ENCODE measurements at regions not wholly inside any gene's neighbourhood (a gene's known extent, or its start where the extent isn't known, plus 50 kb on each side); places are given as distances from the start of the nearest gene placed in this dataset.
A peak's percentile ranks its signal among the peaks of the same experiment; 100 is the strongest.

DNA sequence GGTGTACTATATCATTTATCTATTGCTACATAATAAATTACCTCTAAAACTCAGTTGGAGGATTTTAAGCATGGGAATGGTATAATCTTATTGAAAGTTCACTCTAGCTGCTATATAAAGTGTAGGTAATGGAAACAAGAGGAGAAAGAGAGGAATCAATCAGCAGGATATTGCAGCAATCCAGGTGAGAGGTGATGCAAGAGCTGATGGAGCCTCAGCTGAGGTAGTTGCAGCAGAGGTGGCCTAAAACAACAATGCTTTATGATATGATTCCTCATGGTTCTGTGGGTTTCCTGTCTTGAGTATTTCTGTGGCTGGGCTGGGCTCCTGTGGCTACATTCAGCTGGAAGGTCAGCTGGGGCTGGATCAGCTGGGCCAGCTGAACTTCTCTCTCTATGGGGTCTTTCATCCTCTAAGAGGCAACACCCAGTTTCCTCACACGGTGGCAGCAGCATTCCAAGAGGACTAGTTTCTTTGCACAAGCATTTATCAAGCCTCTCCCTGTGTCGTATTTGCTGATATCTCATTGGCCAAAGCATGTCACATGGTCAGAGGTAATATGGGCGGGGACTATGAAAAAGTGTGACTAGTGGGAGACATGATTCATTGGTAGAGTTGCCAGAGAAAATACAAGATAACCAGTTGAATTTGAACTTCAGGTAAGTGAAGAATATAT, 135.4 kb upstream of the LARGE1 start:
- peak; percentile 1 for DNase-seq

DNA sequence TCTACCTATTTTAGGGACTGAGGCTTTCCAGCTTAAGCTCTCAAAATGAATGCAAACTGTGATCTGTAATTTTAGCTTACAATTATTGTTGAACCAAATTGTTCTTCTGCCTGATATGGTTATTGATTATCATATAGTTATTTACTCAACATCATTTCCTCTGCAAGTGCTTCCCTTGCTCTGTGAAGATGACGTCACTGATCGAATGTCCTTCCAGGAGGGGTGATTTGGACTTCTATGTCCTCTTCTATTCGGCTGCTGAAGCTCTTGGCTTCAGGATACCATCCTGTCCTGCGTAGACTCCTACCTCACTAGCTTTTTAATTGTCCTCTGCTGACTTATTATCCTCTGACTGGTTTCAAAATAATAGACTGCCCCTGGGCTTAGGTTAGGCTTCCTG, 137.4 kb upstream of the LARGE1 start:
- no peak for DNase-seq

DNA sequence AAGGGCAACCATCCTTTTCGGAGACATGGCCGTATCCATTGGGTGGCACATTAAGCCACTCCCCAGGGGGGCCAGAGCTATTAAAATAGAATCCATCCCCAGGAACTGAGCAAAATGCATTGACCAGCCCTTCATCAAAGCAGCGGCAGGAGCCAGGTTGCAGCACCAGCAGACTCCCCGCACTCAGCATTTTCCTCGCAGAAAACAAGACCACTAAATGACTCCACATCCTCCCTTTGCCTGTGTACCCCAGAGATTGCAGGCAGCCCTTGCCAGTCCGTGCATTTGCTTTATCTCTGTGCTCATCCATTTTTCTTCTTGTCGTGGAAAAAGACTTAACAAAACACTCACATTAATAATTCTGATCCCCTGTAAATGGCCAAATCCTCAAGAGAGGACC, 144.4 kb upstream of the LARGE1 start:
- DNase-seq = no peak

DNA sequence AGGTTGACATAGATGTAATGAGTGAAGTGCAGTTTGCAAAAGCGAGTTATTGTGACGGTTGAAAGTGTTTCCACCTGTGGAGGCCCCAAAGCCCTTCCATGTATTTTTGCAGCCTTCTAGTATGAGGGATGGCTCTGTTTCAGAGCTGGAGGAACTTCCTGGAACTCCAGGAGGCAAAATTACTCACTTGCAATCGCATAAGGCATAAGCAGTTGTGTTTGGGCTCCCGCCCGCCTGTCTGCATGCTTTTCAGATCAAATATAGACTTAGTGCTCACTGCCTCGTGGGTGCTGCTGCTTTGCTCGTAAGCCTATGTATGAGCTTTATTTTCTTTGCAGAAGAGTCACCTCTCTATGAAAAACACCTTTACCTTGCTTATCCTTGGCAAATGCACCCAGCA, 146.8 kb upstream of the LARGE1 start:
- no peak for DNase-seq

DNA sequence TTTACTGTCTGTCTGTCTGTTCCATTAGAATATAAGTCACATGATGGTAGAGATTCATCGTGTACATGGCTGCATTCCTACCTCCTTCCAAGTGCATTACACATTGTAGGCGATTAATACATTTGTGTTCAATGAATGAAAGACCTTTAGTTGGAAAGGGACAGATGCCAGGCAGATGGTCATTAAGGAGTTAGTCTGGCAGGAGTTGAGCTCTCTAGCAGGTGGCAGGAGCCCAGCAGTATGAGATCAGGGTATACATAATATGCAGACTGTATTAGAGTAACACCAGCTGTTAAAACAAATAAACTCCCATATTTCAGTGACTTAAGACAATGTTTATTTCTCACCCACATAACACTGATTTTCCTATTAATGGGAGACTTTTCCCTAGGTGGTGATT, 147.7 kb upstream of the LARGE1 start:
- DNase-seq = no peak

DNA sequence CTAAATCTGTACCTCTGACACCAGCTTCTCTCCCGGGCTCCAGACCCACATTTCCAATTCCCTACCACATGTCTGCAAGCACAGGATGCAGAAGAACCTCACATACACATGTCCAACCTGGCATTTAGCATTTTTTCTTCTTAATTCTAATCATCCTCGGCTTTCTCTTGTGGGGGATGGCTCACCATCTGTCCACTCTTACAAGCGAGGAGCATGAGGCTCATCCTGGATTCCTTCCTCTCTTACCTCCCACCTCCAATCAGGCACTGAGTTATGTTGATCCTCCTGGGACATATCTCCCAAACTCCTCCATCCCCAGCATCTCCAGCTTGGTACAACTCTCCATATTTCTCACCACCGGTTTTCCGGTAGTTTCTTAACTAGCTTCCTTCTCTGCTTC, 149.8 kb upstream of the LARGE1 start:
- DNase-seq = no peak

DNA sequence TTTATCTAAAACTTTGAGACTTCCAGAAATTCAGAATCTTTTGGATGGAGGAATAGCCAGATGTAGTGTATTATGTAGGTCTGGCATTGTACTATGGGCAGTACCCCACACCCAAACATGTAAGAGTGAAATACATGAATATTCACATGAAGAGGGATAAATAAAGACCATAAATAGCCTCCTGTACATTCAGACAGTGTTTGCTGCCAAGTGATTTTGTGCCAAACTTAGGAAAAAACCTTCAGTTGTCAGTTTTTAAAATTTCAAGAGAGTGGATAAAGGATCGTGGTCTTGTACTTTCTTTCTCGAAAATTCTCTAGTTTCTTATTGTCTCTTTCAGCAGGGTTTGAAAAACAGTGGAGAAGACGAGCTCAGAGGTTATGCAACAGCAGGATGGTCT, 150.3 kb upstream of the LARGE1 start:
- DNase-seq = no peak

DNA sequence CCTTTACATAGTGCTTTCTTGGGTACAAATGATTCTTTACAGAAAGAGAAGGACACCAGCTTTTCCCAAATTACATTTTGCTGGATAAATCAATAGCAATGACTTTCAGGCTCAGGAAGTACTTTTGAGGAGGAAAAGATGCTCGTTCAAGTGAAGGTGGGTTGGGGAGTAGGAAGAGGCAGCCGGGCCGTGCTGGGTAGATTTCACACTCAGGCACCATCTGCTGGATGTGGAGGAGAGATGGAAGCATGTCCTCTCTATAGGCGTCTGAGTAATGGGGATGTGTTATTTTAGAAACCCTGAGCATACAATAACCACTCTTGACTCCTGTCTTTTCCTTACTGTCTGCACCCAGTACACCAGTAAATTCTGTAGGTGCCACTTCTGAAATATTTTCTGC, 152.3 kb upstream of the LARGE1 start:
- no peak for DNase-seq

DNA sequence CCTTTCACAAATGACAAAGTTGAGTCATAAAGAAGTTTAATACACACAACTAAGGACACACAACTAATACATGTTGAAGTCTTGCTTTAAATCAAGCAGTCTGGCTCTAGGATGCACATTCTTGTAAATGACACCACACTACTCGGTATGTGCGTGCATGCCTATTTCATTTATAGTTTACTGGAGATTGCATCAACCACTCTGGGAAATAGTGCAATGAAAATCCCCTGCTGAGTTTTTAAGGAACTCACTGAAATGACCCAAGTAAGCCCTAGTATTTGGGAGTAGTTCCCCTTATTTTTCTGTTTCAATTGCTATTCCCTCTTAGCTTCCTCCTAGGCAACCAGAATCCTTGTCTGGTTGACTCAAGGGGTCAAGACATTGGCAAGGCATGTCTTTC, 160.2 kb upstream of the LARGE1 start:
- peak; percentile 47 for DNase-seq

DNA sequence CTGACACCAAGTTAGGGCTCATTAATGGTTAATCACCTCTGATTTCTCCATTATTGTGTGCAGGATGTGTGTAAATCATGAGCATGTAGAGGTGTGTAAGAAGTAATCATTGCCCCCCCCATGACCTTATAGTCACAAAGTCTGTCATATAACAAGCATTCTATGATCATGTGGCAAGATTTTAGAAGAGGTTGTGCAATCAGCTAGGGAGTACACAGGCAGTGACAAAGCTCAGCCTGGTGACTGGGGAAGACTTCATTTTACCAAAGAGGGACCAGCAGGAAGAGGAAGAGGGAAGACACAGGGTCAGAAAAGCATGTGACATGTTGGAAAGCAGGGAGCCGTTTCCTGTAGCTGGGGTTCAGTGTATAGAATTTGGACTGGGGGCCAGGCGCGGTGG, 176.5 kb upstream of the LARGE1 start:
- DNase-seq = no peak

DNA sequence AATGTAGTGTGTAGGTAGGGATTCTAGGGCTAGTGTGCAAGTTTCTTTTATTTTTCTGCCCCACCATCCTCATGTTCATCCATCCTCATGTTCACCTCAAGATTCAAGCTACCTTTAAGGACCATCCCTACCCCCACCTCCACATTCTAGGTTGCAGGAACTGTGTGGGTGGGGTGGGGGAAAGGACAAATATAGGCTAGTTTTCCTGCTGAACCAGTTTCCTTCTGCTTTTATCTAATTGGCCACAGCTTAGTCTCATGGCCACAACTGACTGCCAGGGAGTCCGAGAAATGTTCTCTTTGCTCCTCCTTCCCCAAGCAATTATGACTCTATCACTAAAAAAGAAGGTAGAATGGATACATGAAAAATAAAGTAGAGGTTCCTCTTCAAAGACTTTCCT, 179.0 kb upstream of the LARGE1 start:
- no peak for DNase-seq

DNA sequence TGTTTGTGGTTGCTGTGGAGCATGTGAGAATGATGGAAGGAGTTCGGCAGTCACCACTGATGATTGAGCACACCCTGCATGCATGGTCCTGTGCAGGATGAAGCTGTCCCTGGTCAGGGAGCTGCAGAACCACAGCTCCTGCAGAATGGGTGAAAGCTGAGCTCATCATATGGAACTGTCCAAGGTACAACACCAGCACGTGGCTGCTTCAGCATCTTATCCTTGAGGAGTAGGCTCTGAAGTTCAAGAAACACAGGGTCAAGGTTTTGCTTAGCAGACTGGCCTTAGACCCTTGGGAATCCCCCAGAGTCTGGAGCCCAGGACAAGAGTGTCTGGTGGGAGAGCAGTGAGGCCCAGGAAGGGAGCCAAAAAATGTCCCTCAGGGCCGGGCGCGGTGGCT, 182.4 kb upstream of the LARGE1 start:
- DNase-seq = no peak

DNA sequence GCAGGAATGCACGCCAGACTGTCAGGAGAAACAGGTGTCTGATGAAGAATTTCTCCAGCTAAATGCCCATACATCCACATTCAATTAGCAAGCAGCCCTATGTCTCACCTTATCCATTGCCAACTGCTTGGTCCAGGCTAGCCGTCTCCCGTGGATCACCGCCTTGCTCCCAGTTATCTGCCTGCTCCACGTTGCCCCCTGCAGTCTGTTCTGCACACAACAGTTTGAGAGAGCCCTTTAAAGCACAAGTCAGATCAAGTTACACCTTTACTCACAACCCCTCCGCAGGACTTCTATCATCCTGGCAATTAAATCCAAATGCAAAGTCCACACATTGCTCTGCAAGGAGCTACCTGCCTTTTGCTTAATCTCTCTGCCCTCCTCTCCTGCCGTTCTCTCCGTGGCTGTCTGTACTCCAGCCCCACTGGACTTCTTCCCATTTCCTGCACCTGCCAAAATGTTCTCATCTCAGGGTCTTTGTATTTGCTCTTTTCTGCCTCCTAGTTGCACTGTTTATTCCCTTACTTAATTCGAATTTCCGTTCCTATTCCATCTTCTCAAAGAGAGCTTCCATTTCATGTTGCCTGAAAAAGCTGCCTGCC, 185.3 kb upstream of the LARGE1 start:
- DNase-seq = peak; percentile 43

DNA sequence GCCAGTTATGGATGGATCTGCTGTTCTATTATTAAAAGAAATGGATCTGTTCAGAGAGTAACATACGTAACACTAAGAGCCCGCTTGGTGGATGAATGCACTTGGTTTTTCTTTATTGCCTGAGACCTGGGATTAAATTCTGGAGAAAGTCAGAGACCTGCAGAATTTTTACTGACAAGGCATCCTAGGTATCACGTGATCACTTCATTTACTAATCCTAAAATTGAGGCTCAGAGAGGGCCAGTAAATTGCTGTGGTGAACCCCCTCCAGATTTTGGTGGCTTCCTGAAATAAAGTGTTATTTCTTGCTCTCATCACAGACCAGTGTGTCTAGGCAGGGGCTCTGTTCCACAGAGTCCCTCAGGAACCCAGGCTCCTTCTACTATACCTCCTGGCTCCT, 187.9 kb upstream of the LARGE1 start:
- DNase-seq = no peak

DNA sequence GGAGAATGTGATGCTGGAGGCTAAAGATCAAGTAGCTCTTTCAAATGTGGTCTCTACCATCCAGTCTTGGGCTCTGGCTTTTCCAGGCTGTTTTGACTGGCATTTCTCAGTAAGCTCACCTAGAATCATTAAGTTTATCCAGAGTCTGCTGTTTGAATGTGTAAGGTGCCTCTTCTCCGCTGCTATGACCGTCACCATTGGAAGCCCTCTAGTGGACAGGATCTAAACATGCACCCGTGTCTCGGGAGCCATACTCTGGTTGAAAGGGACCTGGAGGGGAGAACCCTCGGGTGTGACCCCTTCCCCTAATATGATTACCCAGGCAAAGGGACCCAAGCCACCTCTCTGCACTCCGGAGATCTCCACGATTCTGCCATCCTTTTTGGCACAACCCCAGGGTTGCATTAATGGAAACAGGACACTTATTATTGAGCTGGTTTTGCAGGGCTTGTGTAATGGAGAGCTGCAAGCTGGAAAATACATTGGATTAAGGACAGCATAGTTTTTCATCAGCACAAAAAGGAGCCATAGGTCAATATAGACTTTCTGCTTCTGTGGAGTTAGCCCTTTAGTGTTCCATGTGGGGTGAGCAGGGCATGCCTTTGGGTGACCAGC, 191.0 kb upstream of the LARGE1 start:
- DNase-seq = peak; percentile 26

DNA sequence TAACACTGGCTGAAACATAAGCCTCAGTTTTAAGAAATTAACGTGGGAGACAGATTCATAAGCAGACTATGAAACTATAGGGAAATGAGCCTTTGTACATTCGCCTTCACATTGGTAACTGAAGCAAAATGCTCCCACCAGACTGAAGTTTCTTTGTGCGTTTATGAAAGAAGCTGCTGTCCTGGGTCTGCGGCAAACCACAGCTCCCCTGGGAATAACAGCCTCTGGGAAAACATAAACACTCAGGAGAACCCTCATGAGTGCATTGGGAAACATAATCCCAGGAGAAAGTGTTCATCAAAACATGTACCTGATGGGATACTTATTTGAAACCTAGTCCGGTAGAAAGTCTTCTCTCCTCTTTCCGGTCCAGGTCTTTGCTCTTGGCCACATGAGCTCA, 193.1 kb upstream of the LARGE1 start:
- no peak for DNase-seq

DNA sequence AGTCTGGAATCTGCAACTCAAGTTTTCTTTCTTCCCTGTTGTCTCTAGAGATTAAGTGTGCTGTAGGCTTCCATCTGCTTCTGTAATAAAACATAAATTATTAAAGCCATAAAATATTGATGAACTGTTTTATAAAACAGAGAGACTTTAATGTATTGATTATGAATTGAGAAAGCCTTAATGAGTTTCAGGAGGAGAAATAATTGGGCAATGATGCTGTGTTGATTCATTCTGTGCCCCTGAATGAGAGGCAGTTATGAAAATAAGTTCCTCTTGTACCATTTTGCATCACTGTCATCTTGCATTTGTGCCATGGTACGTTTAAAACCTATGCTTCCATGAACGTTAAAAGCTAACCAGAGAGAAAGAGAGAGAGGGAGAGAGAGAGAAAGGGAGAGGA, 194.1 kb upstream of the LARGE1 start:
- no peak for DNase-seq

DNA sequence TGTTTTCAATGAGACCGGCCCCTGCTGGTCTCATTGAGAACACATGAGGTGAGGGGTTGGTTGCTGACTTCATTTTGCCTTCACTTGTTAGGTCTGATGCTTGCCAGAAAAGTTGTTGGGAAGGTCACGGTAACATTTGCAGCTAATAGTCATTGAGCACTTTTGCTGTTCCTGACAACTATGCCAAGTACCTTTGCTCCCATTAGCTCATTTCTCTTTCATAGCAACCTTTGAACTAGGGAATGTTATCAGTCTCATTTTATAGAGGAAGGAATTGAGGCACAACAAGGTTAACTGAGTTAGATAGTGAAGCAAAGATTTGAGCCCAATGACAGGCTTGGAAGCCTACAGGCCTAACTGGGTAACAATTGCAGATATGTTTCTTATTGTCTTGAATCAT, 195.4 kb upstream of the LARGE1 start:
- no peak for DNase-seq

DNA sequence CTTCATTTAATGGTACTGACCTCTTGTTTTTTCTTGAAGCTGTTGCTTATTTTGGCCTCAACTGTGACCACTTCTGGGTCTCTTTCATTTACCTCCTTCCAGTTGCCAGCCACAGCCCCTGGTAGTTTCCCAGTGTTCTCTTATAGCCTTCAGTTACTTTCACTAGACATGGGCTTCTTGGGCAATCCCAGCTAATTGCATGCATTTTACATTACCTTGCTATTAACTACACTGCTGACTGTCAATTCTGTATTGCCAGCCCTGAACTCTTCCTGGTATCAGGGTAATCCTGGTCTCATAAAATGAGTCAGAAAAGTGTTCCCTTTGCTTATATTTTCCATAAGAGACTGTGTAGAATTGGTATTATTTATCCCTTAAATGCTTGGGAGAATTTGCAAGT, 195.8 kb upstream of the LARGE1 start:
- DNase-seq = no peak

DNA sequence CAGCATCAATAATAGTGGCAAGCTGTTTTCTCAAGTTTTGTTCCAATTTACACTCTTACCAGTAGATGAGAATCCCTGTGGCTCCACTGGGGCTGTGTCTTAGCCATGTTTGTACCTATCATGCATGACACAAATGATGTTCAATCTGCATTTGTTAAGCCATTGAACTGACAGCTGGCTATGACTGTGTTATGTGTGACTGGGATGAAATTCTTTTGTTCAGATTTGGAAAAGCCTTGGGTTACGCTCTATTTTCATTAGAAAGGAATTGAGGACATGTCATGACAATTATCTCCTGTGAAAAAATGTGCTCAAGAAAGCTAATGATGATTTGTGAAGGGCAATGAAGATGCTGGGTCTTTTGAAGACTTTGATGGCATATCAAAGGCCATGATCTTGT, 201.8 kb upstream of the LARGE1 start:
- no peak for DNase-seq

DNA sequence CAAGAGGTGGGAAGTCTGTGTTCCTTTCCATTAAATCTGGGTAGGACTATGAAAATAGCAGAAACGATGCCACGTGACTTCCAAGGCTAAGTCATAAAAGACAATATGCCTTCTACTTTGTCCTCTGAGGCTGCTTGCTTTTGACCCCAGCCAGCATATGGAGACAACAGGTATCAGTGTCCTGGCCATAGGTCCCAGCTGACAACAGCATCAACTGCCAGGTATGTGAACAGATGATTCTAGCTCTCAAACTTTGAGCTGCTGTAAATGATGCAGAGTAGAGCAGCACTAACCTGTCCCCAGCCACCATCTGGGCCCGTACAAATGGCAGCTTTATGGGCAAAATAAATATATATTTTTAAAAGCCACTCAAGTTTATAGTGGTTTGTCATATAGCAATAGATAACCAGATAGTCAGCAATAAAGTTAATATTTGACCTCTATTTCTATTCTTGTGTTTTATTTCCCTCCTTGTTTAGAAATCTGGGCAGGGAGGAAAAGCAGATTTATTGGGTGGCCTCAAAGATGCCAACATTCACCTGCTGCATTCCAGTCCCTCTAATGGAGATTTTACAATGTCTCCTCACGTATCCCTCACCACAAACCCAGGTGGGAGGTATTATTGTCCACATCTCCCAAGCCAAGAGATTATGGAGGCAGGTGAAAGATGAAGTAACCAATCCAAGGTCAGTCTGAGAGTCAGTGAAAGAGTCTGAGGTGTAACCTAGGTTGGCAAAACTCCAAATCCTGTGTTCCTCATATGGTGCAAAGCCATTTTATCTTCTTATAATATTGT, 209.6 kb upstream of the LARGE1 start:
- no peak for DNase-seq

DNA sequence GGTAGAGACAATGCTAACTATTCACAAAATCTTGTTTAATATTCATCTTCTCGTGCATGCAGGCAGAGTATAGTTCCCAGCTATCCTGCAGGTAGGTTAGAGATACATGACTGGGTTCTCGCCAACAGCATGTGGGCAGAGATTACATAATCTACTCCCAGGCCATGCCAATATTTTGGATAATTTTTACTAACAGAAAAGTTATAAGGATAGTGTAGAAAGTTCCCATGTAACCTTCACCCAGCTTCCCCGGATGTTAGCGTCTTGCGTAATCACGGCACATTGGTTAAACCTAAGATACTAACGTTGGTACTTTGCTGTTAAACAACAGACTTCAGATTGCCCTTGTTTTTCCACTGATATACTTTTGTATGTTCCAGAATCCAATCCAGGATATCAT, 215.5 kb upstream of the LARGE1 start:
- no peak for DNase-seq

DNA sequence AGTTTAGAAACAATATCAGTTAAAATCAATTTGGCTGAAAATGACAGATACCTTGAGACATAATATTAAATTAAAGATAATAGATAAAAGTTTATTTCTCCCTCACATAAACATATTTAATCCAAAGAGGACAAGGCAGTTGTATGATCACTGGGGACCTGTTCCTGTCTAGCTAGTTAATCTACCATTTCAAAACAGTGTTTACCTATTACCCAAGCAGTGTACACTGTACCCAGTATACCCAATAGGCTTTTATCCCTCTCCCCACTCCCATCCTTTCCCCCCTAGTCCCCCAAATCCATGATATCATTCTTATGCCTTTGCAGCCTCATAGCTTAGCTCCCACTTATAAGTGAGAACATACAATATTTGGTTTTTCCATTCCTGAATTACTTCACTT, 229.7 kb upstream of the LARGE1 start:
- DNase-seq = no peak

DNA sequence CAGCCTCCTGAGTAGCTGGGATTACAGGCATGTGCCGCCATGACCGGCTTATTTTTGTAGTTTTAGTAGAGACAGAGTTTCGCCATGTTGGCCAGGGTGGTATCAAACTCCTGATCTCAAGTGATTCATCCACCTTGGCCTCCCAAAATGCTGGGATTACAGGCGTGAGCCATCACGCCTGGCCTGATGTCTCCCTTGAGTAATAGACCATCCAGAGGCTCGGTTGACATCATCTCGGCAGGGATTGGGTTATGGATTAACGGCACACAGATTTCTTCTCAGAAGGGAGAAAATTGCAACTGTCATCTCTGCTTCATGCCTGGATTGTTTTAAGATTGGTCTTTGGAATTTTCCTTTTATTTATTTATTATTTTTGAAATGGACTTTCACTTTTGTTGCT, 239.2 kb upstream of the LARGE1 start:
- no peak for DNase-seq
